HG02943 (cell line): ENCODE measurements at regions not wholly inside any gene's neighbourhood (a gene's known extent, or its start where the extent isn't known, plus 50 kb on each side); places are given as distances from the start of the nearest gene placed in this dataset.

Experiments used
- ATAC-seq: cut with Tn5 transposase; IDR thresholded peaks from one replicate; pipeline ENCODE4 v1.9.1; 2021; ENCODE audit warnings: mild to moderate bottlenecking, low read depth, moderate library complexity; ENCODE audit not compliant: unreplicated experiment

GRCh38 chr11:122187373-122188165 lies 71.6 kb upstream of the BLID start:
- no peak for ATAC-seq

- no peak for ATAC-seq
These were observed 70.5 kb upstream of the BLID start for GRCh38 chr11:122186439-122187080.

GRCh38 chr11:122183933-122184332 lies 67.9 kb upstream of the BLID start:
- ATAC-seq: no peak

- ATAC-seq: no peak
These were observed 65.9 kb upstream of the BLID start for GRCh38 chr11:122181893-122182292.

- no peak for ATAC-seq
These were observed 65.4 kb upstream of the BLID start for GRCh38 chr11:122181372-122181771.

GRCh38 chr11:122179961-122180834 lies 64.2 kb upstream of the BLID start:
- ATAC-seq: no peak

GRCh38 chr11:122178795-122179194 lies 62.8 kb upstream of the BLID start:
- ATAC-seq: no peak

GRCh38 chr11:122177238-122177637 lies 61.2 kb upstream of the BLID start:
- ATAC-seq: no peak

- ATAC-seq: no peak
These were observed 60.6 kb upstream of the BLID start for GRCh38 chr11:122176651-122177050.

GRCh38 chr11:122175306-122175705 lies 59.3 kb upstream of the BLID start:
- no peak for ATAC-seq

GRCh38 chr11:122173587-122173986 lies 57.6 kb upstream of the BLID start:
- ATAC-seq: no peak

GRCh38 chr11:122173074-122173450 lies 57.0 kb upstream of the BLID start:
- no peak for ATAC-seq

- no peak for ATAC-seq
These were observed 56.5 kb upstream of the BLID start for GRCh38 chr11:122172352-122173073.

- ATAC-seq: no peak
These were observed 54.9 kb upstream of the BLID start for GRCh38 chr11:122170815-122171475.

GRCh38 chr11:122168218-122168617 lies 52.2 kb upstream of the BLID start:
- ATAC-seq: no peak

GRCh38 chr11:122167100-122167499 lies 51.1 kb upstream of the BLID start:
- no peak for ATAC-seq

GRCh38 chr11:122165607-122166371 lies 49.8 kb upstream of the BLID start:
- no peak for ATAC-seq
